ENCODE measurements at regions not wholly inside any gene's neighbourhood (a gene's known extent, or its start where the extent isn't known, plus 50 kb on each side); places are given as distances from the start of the nearest gene placed in this dataset.

- TF ChIP-seq POU2F2 (IDR thresholded peaks at IDR 0.05; ENCODE audit: low read depth, low read length): no peak
- no peak for TF ChIP-seq POLR2AphosphoS5 (IDR thresholded peaks at IDR 0.05; ENCODE audit: low read depth, low read length)
- no peak for TF ChIP-seq POLR2A (IDR thresholded peaks at IDR 0.05; ENCODE audit: low read depth, low read length)
- no peak for TF ChIP-seq SPI1 (IDR thresholded peaks at IDR 0.05; ENCODE audit: low read depth, low read length)
Measured at GRCh38 chr4:121272526-121272925, 108.3 kb downstream of the QRFPR start.

Data from GM12891 (cell line).